ENCODE measurements at regions not wholly inside any gene's neighbourhood (a gene's known extent, or its start where the extent isn't known, plus 50 kb on each side); places are given as distances from the start of the nearest gene placed in this dataset.

DNA sequence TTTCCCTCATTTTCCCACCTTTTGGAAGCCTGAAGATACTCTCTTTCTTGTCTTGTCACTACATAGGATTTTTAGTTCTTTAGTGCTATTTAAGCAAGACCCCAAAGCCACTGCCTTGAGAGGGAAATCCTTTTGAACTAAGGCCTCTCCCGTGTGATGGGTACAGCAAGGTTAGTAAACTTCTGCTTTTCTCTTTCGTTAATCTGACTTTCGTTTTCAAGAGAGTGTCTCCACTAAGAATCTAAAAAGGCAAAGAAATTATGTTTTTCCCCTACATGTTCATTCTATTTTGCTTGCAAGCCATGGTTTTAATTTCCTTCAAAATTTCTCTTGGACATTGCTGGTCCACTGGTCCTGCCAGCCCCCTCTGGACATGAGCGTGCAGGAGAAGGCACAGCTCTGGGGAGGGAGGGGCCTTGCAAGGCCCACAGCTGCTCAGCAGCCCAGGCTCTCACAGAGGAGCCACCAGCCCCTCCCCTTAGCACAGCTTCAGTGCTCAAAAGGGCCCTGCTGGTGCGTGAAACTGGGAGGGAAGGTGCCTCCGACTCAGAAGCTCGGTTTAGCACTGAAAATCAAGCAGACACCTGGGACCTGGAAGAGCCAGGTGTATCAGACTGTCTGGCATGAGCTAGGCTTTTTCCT, 210.9 kb upstream of the GALNT2 start:
- no peak overlapping the region for H3K4me3 ChIP-seq (ENCODE audit: low read depth, low read length)
- DNase-seq (ENCODE audit: low read depth), result no peak
- TF ChIP-seq, protein P1, sequence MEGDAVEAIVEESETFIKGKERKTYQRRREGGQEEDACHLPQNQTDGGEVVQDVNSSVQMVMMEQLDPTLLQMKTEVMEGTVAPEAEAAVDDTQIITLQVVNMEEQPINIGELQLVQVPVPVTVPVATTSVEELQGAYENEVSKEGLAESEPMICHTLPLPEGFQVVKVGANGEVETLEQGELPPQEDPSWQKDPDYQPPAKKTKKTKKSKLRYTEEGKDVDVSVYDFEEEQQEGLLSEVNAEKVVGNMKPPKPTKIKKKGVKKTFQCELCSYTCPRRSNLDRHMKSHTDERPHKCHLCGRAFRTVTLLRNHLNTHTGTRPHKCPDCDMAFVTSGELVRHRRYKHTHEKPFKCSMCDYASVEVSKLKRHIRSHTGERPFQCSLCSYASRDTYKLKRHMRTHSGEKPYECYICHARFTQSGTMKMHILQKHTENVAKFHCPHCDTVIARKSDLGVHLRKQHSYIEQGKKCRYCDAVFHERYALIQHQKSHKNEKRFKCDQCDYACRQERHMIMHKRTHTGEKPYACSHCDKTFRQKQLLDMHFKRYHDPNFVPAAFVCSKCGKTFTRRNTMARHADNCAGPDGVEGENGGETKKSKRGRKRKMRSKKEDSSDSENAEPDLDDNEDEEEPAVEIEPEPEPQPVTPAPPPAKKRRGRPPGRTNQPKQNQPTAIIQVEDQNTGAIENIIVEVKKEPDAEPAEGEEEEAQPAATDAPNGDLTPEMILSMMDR (IDR thresholded peaks at IDR 0.05; ENCODE audit: control insufficient read depth, extremely low read depth, insufficient read depth), result no peak

DNA sequence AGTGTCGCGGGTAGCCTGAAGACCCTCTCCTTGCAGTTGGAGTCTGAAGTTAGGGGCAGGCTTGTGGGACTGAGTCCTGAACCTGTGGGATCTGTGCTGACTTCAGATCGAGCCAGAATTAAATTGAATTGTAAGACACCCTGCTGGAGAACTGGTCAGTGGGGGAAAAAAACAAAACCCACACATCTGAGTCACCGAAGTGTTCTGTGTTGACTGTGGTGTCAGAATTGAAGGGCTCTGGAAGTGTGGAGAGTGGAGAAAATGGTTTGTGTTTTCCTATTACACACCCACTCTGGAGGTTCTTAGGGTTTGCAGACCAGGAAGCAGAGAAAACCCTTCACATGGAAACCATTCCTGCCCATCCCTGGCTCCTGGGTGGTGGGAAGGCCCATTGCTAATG, 209.5 kb upstream of the GALNT2 start:
- no peak overlapping the region for H3K4me3 ChIP-seq (ENCODE audit: low read depth, low read length)
- TF ChIP-seq, protein P1 (IDR thresholded peaks at IDR 0.05; ENCODE audit: control insufficient read depth, extremely low read depth, insufficient read depth), result no peak

DNA sequence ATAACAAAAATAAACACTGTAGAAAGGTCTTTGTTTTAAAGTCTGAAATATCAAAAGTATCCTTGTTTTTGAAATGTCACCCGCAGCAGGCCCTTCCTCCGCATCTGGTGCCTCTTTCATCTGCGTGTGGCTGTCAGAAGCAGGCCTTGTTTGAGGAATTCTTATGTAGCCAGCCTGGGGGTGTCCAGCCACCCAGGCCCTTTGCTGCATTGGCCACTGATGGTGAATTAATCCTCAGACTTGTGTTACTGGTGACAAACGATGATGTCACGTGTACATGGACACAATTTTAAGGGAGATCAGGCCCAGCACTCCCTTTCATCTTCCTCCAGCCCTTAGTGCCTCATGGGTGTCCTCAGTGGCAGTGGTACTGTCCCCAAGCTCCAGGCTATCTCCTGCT, 208.0 kb upstream of the GALNT2 start:
- TF ChIP-seq, protein P1 (IDR thresholded peaks at IDR 0.05; ENCODE audit: control insufficient read depth, extremely low read depth, insufficient read depth), result no peak
- DNase-seq (ENCODE audit: low read depth), result no peak
- H3K4me3 ChIP-seq (ENCODE audit: low read depth, low read length), result no peak overlapping the region

More for the DNA sequence above, 209.5 kb upstream of the GALNT2 start:
- no peak for DNase-seq (ENCODE audit: low read depth)

DNA sequence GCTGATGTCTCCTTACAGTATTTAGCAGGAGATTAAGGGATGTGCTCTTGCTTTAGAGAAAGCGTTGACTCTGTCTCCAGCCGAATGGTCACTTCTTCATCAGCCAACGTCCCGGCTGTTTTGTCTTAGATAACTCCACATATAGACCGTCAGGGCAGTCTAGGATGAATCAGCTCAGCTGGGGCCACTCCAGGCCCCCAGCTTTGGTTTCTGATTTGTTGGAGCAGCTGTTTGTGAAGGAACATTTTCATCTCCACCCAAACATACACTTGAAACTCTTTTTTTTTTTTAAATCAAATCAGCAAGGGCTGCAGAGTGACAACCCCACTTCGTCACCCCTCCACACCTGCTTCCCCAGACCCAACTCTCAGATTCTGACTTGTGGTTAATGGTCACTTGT, 206.1 kb upstream of the GALNT2 start:
- DNase-seq (ENCODE audit: low read depth), result no peak
- no peak overlapping the region for H3K4me3 ChIP-seq (ENCODE audit: low read depth, low read length)
- TF ChIP-seq, protein P1 (IDR thresholded peaks at IDR 0.05; ENCODE audit: control insufficient read depth, extremely low read depth, insufficient read depth), result no peak

DNA sequence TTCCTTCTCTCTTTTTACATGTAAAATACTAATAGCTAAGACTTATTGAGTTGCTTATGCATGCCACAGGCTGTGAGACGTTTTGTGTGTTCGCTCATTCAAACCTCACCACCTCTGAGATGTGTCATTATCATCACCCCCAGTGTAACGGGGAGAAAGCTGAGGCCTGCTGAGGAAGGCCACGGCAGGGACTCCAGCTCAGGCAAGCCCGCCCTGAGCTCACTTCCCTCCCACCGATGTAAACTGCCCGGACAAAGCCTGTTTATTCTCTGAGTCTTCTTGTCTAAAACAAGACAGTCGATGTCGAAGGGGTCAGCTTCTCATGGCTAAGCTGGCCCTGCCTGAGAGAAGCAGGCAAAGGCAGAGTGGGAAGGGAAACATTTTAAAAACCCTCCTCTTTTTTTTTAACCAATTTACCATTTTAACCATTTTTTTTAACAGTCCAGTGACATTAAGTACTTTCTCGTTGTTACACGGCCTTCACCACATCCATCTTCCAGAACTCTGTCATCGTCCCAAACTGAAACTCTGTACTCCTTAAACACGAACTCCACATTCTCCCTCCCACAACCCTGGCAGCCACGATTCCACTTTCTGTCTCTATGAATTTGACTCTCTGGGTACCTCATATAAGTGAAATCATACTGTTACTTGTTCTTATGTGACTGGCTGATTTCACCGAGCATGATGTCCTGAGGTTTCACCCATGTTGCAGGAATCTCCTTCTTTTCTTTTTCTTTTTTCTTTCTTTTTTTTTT, 204.8 kb upstream of the GALNT2 start:
- no peak overlapping the region for H3K4me3 ChIP-seq (ENCODE audit: low read depth, low read length)
- no peak for DNase-seq (ENCODE audit: low read depth)
- TF ChIP-seq, protein P1 (IDR thresholded peaks at IDR 0.05; ENCODE audit: control insufficient read depth, extremely low read depth, insufficient read depth), result no peak

DNA sequence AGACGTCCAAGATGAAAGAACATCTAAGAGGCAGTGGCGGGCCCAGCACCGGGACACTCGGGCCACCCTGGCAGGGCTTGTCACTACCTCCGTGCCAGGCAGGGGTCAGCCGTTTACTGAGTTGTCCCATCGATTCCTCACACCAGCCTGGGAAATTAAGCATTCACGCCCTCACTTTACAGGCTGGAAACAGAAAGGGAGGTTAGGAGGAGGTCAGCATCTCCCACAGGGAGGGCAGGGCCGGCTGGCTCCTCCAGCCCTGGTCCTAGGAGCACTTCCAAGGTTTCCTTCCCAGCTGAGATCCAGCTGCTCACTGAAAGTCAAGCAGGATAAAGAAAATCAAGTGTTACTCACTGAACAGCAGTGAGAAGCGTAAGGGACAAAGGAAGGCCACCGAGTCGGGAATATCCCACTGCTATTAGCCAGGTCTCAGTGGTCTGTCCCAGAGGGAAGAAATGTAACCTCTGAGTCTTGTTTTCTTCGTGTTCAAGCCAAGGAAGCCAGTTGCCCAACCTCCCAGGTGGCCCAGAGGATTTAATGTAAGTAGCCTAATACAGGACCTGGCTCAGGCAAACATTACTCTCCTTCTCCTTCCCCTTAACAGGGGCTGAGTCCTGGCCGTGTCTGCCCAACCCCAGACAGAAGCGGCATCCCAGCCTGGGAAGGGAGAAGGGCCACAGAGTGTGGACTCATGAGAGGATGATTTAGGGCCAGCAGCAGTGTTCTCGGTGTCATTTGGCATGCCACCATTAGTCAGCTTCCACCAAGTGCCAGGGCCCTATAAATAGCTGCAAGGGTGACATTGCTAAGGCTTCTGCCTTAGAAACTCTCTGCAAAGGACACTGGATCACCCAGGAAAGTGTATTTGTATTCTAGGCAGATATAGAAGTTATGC, 203.1 kb upstream of the GALNT2 start:
- TF ChIP-seq, protein P1 (IDR thresholded peaks at IDR 0.05; ENCODE audit: control insufficient read depth, extremely low read depth, insufficient read depth), result no peak
- no peak overlapping the region for H3K4me3 ChIP-seq (ENCODE audit: low read depth, low read length)
- DNase-seq (ENCODE audit: low read depth), result no peak
